OCI-LY3 (cell line): ENCODE measurements at regions not wholly inside any gene's neighbourhood (a gene's known extent, or its start where the extent isn't known, plus 50 kb on each side); places are given as distances from the start of the nearest gene placed in this dataset.

Experiments used
- H2AFZ ChIP-seq: fragments of 200-600, 300-600 bp; shearing (Covaris generic); 2 replicates; pipeline ENCODE4 v1.6.0; 2014; ENCODE audit warnings: antibody characterized with exemption, low read depth, low read length
- H3K27ac ChIP-seq: fragments of 200-600, 300-600 bp; sonication (generic); 2 replicates; pipeline ENCODE4 v1.5.1; 2014; ENCODE audit warnings: mild to moderate bottlenecking, low read length, moderate library complexity, mixed read lengths
- H3K27me3 ChIP-seq: fragments of 200-600, 300-600 bp; sonication (generic); 2 replicates; pipeline ENCODE4 v1.6.1; 2014; ENCODE audit warnings: low read depth, low read length, mixed read lengths
- H3K36me3 ChIP-seq: fragments of 200-600, 300-600 bp; sonication (generic); replicated peaks from 2 replicates; pipeline ENCODE3; 2014; ENCODE audit warnings: low read depth, low read length, mixed read lengths
- H3K4me1 ChIP-seq: fragments of 300-600, 200-600 bp; sonication (generic); 2 replicates; pipeline ENCODE4 v1.6.1; 2014; ENCODE audit warnings: low read length, mixed read lengths
- H3K4me2 ChIP-seq: fragments of 200-600, 300-600 bp; sonication (generic); 2 replicates; pipeline ENCODE4 v1.6.1; 2014; ENCODE audit warnings: low read length, mixed read lengths
- H3K4me3 ChIP-seq: fragments of 300-600, 200-600 bp; sonication (generic); 2 replicates; pipeline ENCODE4 v1.5.1; 2014; ENCODE audit warnings: antibody characterized with exemption, mild to moderate bottlenecking, low read length, moderate library complexity
- H3K79me2 ChIP-seq: fragments of 300-600, 200-600 bp; shearing (Covaris generic); 2 replicates; pipeline ENCODE4 v1.6.1; 2014; ENCODE audit warnings: mild to moderate bottlenecking, low read length, mixed read lengths
- H3K9ac ChIP-seq: fragments of 300-600, 200-600 bp; shearing (Covaris generic); 2 replicates; pipeline ENCODE4 v1.6.0; 2014; ENCODE audit warnings: mild to moderate bottlenecking, low read length, moderate library complexity
- H3K9me3 ChIP-seq: fragments of 200-600, 300-600 bp; shearing (Covaris generic); 2 replicates; pipeline ENCODE4 v1.6.1; 2014; ENCODE audit warnings: low read length, mixed read lengths; ENCODE audit not compliant: insufficient read depth
- H4K20me1 ChIP-seq: fragments of 200-600, 300-600 bp; sonication (generic); 2 replicates; pipeline ENCODE4 v1.6.1; 2016; ENCODE audit warnings: low read length, mixed read lengths; ENCODE audit not compliant: insufficient read depth
- CTCF ChIP-seq: fragments of 200-600, 300-600 bp; sonication (generic); IDR thresholded peaks from 2 replicates; pipeline ENCODE4 v1.5.1; 2014; ENCODE audit warnings: antibody characterized with exemption, low read length, low read depth
- EZH2phosphoT487 ChIP-seq: fragments of 200-600 bp; shearing (Covaris generic); IDR thresholded peaks from 2 replicates; pipeline ENCODE4 v1.6.1; 2018; ENCODE audit warnings: antibody characterized with exemption, mixed run types, low read depth

- no peak overlapping the region for H2AFZ ChIP-seq
- TF ChIP-seq CTCF (peak; percentile 74), EZH2phosphoT487 (no peak)
- H4K20me1 ChIP-seq: no peaks in the 10 kb centered on the region
- H3K27me3 ChIP-seq: no peaks in the 10 kb centered on the region
- no peak overlapping the region for H3K4me3 ChIP-seq
- H3K9me3 ChIP-seq: no peaks in the 10 kb centered on the region
- no peak overlapping the region for H3K4me2 ChIP-seq
- no peaks in the 10 kb centered on the region for H3K4me1 ChIP-seq
- H3K9ac ChIP-seq: no peak overlapping the region
- no peaks in the 10 kb centered on the region for H3K79me2 ChIP-seq
- H3K27ac ChIP-seq: no peak overlapping the region
- H3K36me3 ChIP-seq: no peaks in the 10 kb centered on the region
Measured at GRCh38 chr4:31045724-31046318, 325.7 kb downstream of the PCDH7 start.

DNA sequence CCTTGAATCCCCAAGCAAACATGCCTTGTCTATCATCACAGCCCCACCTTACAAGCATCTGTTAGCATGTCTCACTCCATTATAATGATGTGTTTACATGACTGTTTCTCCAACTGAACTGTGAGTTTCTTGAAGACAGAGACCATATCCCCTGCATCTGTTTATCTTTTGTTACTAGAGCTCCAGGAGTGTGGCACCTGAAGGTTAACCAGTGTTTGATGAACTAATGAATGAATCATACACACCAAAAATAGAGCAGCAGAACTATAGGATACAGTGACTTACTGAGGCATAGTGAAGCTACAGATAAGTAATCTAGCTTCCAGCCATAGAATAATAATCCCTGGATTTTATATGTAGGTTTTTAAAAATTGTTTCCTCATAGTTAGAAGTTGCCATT lies 331.0 kb downstream of the PCDH7 start:
- no peak overlapping the region for H3K27ac ChIP-seq
- H3K4me2 ChIP-seq: no peak overlapping the region
- no peaks in the 10 kb centered on the region for H3K36me3 ChIP-seq
- H3K4me3 ChIP-seq: no peak overlapping the region
- no peak overlapping the region for H2AFZ ChIP-seq
- H4K20me1 ChIP-seq: no peaks in the 10 kb centered on the region
- no peaks in the 10 kb centered on the region for H3K4me1 ChIP-seq
- H3K9ac ChIP-seq: no peak overlapping the region
- TF ChIP-seq CTCF: no peak
- TF ChIP-seq EZH2phosphoT487: no peak
- no peaks in the 10 kb centered on the region for H3K27me3 ChIP-seq
- H3K9me3 ChIP-seq: no peaks in the 10 kb centered on the region
- no peaks in the 10 kb centered on the region for H3K79me2 ChIP-seq

GRCh38 chr4:31051565-31051964 lies 331.4 kb downstream of the PCDH7 start:
- TF ChIP-seq EZH2phosphoT487: no peak
- TF ChIP-seq CTCF: no peak
- no peaks in the 10 kb centered on the region for H3K79me2 ChIP-seq
- H3K36me3 ChIP-seq: no peaks in the 10 kb centered on the region
- no peak overlapping the region for H3K9ac ChIP-seq
- no peak overlapping the region for H3K4me2 ChIP-seq
- no peaks in the 10 kb centered on the region for H3K27me3 ChIP-seq
- no peak overlapping the region for H3K27ac ChIP-seq
- no peaks in the 10 kb centered on the region for H3K4me1 ChIP-seq
- no peaks in the 10 kb centered on the region for H3K9me3 ChIP-seq
- no peaks in the 10 kb centered on the region for H4K20me1 ChIP-seq
- H3K4me3 ChIP-seq: no peak overlapping the region
- no peak overlapping the region for H2AFZ ChIP-seq

GRCh38 chr4:31052519-31052918 lies 332.4 kb downstream of the PCDH7 start:
- no peaks in the 10 kb centered on the region for H3K4me1 ChIP-seq
- no peaks in the 10 kb centered on the region for H4K20me1 ChIP-seq
- no peak overlapping the region for H3K27ac ChIP-seq
- no peaks in the 10 kb centered on the region for H3K9me3 ChIP-seq
- no peak overlapping the region for H3K9ac ChIP-seq
- no peak overlapping the region for H3K4me2 ChIP-seq
- TF ChIP-seq CTCF (no peak), EZH2phosphoT487 (no peak)
- H3K4me3 ChIP-seq: no peak overlapping the region
- no peaks in the 10 kb centered on the region for H3K36me3 ChIP-seq
- H3K27me3 ChIP-seq: no peaks in the 10 kb centered on the region
- no peaks in the 10 kb centered on the region for H3K79me2 ChIP-seq
- no peak overlapping the region for H2AFZ ChIP-seq
